HepG2 (cell line): ENCODE measurements at regions not wholly inside any gene's neighbourhood (a gene's known extent, or its start where the extent isn't known, plus 50 kb on each side); places are given as distances from the start of the nearest gene placed in this dataset.

Source experiments
- ARNT2 ChIP-seq: sonication (generic); formaldehyde crosslinking; IDR thresholded peaks from 2 replicates; pipeline ENCODE4 v1.8.0; 2022; ENCODE audit warnings: mild to moderate bottlenecking, low read depth, missing genetic modification reagents, moderate library complexity
- ESRRA ChIP-seq: sonication (generic); formaldehyde crosslinking; IDR thresholded peaks from 2 replicates; pipeline ENCODE4 v1.5.1; 2020; ENCODE audit warnings: mild to moderate bottlenecking, low read depth, missing genetic modification reagents
- EZH2 ChIP-seq: conservative IDR thresholded peaks from 2 replicates; pipeline ENCODE4 v1.6.1; 2012; ENCODE audit warnings: mild to moderate bottlenecking, low read depth, low read length, moderate library complexity
- FIP1L1 ChIP-seq: fragments of 200-400 bp; formaldehyde crosslinking; IDR thresholded peaks from 2 replicates; pipeline ENCODE4 v1.6.1; 2018; ENCODE audit warnings: low read depth, mild to moderate bottlenecking, low read length, moderate library complexity, borderline replicate concordance; ENCODE audit not compliant: insufficient read depth
- IKZF1 ChIP-seq: fragments of 450-650 bp; IDR thresholded peaks from 2 replicates; pipeline ENCODE4 v1.7.1; 2016
- PAX8 ChIP-seq: sonication (generic); formaldehyde crosslinking; IDR thresholded peaks from 2 replicates; pipeline ENCODE4 v1.8.0; 2022; ENCODE audit warnings: mild to moderate bottlenecking, missing genetic modification reagents, borderline replicate concordance
- TCF12 ChIP-seq, 2 experiments: fragments of 450-650 bp in 1 of 2; sonication (generic) in 1 of 2; formaldehyde crosslinking in 1 of 2; IDR thresholded peaks; 2 replicates each; pipeline versions ENCODE4 v1.6.1 to v1.8.0; 2017 to 2022; ENCODE audit warnings: antibody characterized with exemption in 1 of 2, mild to moderate bottlenecking in 1 of 2, missing genetic modification reagents in 1 of 2, moderate library complexity in 1 of 2
- USF2 ChIP-seq, 2 experiments: sonication (generic) in 1 of 2; formaldehyde crosslinking in 1 of 2; IDR thresholded peaks; 2 replicates each; pipeline versions ENCODE4 v1.5.1 to v1.6.1; 2011 to 2020; ENCODE audit warnings: borderline replicate concordance in 1 of 2, low read depth in 1 of 2, low read length in 1 of 2, mild to moderate bottlenecking in 1 of 2, missing genetic modification reagents in 1 of 2, moderate library complexity in 1 of 2
- ZFX ChIP-seq: sonication (generic); formaldehyde crosslinking; IDR thresholded peaks from 2 replicates; pipeline ENCODE4 v1.4.0; 2020; ENCODE audit warnings: mild to moderate bottlenecking, low read depth, missing genetic modification reagents, moderate library complexity
- TF ChIP-seq, protein P1 (sequence below): sonication (generic); formaldehyde crosslinking; IDR thresholded peaks from 2 replicates; pipeline ENCODE4 v1.5.0; 2020; ENCODE audit warnings: mild to moderate bottlenecking, missing genetic modification reagents, moderate library complexity
- TF ChIP-seq, protein P2 (sequence below): sonication (generic); formaldehyde crosslinking; IDR thresholded peaks from 2 replicates; pipeline ENCODE4 v1.8.1; 2023; ENCODE audit warnings: mild to moderate bottlenecking, inconsistent platforms, moderate library complexity, missing genetic modification reagents, borderline replicate concordance
- TF ChIP-seq, protein P3 (sequence below): IDR thresholded peaks from 2 replicates; pipeline ENCODE4 v1.6.1; 2012; ENCODE audit warnings: inconsistent platforms

DNA sequence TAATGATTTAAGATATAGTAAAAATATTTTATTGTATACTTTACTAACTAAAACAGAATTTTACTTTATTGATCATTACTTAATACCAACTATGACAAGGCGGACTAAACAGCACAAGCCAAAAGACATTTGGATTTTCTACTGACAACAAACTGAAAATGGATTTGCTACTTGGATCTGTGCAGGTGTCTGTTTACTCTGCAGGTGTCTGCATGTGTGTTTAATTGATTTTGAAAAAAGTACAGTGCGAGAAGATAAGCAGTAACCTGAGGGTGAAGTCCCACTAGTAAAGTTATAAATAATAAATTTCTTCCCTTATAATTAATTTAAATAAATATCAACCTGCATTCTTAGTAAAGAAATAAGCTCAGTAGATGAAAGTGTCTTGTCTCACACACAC lies 696.8 kb upstream of the MBL2 start:
- TF ChIP-seq USF2 (IDR thresholded peaks at IDR 0.05; ENCODE audit: low read depth, low read length) = no peak
- no peak for TF ChIP-seq USF2 (CRISPR knock-in tag; IDR thresholded peaks at IDR 0.05; ENCODE audit: borderline replicate concordance)
- no peak for TF ChIP-seq IKZF1
- TF ChIP-seq, protein P1, sequence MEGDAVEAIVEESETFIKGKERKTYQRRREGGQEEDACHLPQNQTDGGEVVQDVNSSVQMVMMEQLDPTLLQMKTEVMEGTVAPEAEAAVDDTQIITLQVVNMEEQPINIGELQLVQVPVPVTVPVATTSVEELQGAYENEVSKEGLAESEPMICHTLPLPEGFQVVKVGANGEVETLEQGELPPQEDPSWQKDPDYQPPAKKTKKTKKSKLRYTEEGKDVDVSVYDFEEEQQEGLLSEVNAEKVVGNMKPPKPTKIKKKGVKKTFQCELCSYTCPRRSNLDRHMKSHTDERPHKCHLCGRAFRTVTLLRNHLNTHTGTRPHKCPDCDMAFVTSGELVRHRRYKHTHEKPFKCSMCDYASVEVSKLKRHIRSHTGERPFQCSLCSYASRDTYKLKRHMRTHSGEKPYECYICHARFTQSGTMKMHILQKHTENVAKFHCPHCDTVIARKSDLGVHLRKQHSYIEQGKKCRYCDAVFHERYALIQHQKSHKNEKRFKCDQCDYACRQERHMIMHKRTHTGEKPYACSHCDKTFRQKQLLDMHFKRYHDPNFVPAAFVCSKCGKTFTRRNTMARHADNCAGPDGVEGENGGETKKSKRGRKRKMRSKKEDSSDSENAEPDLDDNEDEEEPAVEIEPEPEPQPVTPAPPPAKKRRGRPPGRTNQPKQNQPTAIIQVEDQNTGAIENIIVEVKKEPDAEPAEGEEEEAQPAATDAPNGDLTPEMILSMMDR = no peak
- no peak for TF ChIP-seq PAX8 (CRISPR knock-in tag)
- TF ChIP-seq, protein P2, sequence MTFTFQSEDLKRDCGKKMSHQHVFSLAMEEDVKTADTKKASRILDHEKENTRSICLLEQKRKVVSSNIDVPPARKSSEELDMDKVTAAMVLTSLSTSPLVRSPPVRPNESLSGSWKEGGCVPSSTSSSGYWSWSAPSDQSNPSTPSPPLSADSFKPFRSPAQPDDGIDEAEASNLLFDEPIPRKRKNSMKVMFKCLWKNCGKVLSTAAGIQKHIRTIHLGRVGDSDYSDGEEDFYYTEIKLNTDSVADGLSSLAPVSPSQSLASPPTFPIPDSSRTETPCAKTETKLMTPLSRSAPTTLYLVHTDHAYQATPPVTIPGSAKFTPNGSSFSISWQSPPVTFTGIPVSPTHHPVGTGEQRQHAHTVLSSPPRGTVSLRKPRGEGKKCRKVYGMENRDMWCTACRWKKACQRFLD (CRISPR knock-in tag) = no peak
- TF ChIP-seq TCF12 (IDR thresholded peaks at IDR 0.05) = no peak
- TF ChIP-seq TCF12 (CRISPR knock-in tag; IDR thresholded peaks at IDR 0.05) = no peak
- TF ChIP-seq ESRRA (CRISPR knock-in tag) = no peak
- TF ChIP-seq ZFX (CRISPR knock-in tag) = no peak
- TF ChIP-seq EZH2 = no peak
- TF ChIP-seq, protein P3, sequence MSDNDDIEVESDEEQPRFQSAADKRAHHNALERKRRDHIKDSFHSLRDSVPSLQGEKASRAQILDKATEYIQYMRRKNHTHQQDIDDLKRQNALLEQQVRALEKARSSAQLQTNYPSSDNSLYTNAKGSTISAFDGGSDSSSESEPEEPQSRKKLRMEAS = no peak
- no peak for TF ChIP-seq ARNT2 (CRISPR knock-in tag)
- TF ChIP-seq FIP1L1 = no peak
